HG02943 (cell line): ENCODE measurements at regions not wholly inside any gene's neighbourhood (a gene's known extent, or its start where the extent isn't known, plus 50 kb on each side); places are given as distances from the start of the nearest gene placed in this dataset.
"Not testable (repeated sequence)": the region's sequence is repeated elsewhere in the genome, so short reads cannot be mapped to it uniquely, and the experiment has no call there.

Experiments used
- ATAC-seq: cut with Tn5 transposase; IDR thresholded peaks from one replicate; pipeline ENCODE4 v1.9.1; 2021; ENCODE audit warnings: mild to moderate bottlenecking, low read depth, moderate library complexity; ENCODE audit not compliant: unreplicated experiment

DNA sequence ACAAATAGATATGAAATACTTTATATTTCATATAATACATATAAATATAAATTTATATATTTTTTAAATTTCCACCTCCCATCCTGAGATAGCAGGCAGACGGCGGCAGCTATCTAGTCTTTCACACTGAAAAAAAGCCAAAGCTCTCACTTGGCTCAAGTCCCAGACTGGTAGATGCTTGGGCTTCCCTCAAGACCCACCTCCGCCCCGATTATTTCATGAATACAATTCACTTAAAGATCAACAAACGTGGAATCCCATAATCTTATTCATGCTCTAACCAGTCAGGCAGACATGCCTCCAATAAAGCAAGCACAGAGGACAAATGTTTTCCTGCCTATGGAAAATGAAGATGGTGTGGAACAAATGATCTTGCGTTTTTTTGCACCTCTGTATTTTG, 275.9 kb upstream of the NR2F2 start:
- no peak for ATAC-seq

DNA sequence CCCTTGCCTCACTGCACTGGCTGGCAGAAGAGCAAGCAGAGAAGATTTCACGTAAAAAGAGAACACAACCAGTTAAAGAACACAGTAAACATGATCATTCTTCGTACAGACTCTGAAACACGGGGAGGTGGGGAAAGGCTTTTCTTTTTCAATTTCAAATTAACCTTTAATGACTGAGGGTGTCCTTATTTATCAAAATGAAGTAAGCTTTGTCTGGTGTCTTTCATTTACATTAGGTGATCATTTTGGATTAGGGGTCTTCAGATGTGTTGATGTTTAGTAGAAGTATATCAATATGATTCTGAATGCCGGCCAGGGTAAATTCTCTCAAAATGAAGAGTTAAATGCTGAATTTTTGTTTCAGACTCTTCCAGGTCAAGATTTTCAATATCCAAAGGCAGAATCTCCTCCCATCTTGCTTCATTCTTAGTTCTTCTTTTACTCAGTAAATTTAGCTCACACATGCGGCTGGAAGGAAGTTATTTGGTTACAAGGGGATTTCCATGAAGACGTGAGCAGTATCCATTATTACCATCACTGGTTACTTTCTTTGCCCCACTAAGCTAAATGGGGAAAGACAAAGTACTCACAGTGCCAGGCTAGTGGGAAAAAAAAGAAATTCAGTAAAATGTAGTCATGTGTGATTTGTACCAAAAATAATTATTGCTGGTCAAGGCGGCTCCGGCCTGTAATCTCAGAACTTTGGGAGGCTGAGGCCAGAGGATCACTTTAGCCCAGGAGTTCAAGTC, 272.2 kb upstream of the NR2F2 start:
- ATAC-seq: peak; percentile 66

DNA sequence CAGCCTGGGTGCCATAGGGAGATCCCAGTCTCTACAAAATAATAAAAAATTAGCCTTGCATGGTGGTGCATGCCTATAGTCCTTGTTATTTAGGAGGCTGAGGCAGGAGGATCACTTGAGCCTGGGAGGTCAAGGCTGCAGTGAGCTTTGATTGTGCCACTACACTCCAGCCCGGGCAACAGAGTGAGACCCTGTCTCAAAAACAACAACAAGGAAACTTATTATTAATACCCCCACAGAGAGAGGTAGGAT, 271.7 kb upstream of the NR2F2 start:
- ATAC-seq: peak; percentile 29

DNA sequence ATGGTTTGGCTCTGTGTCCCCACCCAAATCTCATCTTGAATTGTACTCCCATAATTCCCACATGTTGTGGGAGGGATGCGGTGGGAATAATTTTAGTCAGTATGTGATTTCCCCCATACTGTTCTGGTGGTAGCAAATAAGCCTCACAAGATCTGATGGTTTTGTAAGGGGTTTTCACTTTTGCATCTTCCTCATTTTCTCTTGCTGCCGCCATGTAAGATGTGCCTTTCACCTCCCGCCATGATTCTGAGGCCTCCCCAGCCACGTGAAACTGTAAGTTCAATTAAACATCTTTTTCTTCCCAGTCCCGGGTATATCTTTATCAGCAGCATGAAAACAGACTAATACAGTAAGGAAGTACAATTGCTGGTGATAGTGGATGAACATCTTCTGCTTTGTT, 269.9 kb upstream of the NR2F2 start:
- ATAC-seq: not testable (repeated sequence)

DNA sequence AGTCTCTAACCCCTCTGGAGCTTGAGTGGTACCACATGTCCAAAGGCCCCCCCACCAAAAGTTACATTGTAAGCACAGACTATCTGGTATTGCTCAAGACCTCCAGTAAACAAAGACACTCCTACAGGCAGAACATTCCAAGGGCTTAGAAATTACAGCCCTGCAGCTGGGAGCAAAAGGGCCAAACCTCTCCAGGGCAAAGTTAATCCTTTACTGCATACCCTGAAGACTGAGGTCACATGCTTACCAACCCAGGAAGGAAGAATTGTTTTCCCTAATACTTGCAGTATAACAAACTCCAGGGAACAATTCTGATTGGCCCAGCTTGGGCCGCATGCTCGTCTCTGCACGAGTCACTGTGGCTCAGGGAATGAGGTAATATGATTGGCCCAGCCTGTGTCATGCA, 266.1 kb upstream of the NR2F2 start:
- ATAC-seq: no peak

DNA sequence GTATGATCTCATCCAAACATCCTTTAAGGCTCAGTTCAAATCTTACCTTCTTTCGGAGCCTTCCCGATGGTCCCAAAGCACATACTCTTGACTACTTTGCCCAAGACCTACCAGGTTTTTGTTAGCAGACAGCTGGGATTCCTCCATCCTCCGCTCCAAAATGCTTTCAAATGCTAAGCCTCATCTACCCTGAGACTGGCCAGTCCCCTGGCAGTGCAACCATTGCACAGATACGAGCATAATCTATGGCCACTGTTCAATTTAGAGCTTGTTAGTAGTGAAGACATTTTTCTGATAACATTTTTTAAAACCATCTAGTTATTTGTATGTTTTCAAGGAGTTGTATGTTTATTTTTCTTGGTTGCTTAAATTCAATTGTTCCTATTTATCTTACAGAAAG, 264.4 kb upstream of the NR2F2 start:
- no peak for ATAC-seq

DNA sequence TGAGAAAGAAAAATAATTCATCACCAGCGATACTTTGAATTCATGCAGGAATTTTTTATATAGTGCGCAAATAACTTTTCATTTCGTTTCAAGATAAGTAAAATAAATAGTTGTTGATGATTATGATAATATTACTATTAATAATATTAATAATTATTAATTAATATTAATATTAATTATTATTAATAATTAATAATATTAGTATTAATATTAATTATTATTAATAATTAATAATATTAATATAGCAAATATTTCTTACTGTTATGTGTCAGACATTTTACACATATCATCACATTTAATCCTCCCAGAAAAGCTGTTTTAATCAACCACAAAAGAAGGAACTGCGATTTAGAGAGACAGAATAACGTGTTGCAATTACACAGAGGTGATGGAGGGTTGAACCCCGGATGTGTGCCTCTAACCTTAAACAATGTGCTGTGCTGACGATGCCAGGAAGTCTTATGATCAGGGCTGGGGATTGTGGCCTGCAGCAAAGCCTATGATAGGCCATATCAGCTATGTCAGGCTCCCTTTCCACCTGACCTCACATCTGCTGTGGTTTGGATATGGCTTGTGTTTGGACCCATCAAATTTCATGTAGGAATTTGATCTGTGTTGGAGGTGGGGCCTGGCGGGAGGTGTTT, 263.5 kb upstream of the NR2F2 start:
- no peak for ATAC-seq

DNA sequence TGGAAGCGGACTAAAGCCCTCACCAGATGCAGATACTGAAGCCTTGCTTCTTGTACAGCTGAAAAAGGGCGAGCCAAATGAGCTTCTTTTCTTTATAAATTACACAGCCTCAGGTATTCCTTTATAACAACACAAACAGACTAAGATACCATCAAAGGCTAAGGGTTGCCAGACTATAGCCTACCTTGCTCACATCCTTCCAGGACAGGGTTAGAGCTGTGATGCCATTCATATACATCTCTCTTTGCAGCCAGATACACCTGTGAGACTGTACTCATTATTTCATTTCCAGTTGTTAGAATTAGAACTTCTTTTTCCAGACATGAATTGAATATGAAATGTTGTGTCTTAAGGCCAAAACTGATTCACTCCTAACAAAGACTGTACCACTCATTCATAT, 262.8 kb upstream of the NR2F2 start:
- ATAC-seq: no peak

DNA sequence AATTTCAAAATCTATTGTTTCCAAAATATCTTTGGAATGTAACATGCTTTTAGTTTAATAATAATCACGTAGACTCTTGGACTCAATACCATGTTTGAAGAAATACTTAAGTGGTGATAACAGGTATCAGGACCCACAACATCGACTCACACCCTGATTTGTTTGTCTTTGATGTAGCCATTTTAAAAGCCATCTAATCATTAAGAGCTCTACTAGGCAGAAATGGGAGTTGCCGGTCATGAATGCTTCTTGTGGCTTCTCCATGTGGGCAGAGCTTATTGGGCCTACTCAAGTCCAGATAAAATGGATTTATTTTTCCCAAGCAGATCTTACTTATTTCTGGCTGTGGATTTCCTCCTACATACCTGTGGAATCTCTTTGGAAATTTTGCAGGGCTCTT, 261.6 kb upstream of the NR2F2 start:
- ATAC-seq: no peak

DNA sequence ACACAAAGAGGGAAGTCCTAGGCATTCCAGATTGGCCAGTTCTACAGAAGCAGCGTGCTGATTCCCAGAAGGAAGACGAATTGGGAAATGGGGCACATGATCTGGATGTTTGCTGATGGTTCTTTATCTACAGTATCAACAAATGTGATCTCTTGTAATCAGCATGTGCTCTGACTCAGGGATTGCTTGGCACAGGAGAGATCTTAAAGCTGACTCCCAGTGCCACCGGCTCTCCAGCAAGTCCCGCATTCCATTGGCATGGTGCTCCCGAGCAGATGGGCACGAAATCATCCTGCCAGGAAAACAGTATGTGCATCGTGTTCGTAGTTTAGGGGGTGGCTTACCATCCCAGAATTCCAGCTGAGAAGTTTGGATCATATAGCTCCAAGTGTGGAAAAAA, 259.9 kb upstream of the NR2F2 start:
- ATAC-seq: no peak

DNA sequence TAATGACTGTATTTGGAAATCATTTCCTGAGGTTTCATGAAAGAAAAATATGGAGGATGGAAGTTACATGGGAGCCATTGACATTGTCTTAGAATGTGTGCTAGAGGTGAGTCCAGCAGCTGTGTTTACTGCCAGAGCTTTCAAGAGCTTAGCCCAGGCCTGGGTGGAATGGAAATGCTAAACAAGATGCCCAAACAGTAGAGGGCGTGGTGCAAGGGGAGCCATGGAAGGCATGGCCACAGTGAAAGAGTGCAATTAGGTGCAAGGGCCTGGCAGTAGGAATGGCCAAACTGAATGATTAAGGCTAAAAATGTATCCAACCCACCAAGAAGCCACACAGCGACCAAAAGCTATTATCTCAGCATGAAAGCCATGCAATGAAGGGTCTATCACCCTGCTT, 257.7 kb upstream of the NR2F2 start:
- ATAC-seq: no peak

DNA sequence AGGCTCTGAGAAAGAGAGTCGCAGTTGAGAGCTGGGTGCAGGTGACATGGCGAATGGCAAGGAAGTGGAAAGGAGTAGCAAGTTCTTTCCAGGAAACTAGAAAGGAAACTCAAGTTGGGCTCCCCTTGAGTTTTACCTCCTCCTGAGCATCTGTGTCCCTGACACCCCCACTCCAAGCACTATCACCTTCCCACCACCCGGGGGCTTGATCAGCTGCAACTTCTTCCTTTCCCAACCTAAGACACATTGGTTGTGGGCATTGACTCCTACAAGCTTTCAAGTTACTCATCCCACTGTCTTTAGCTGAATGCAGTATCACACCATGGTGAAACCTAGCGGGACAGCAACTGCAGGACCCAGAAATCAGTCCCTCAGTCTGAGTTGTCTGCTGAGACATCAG, 256.6 kb upstream of the NR2F2 start:
- ATAC-seq: no peak

DNA sequence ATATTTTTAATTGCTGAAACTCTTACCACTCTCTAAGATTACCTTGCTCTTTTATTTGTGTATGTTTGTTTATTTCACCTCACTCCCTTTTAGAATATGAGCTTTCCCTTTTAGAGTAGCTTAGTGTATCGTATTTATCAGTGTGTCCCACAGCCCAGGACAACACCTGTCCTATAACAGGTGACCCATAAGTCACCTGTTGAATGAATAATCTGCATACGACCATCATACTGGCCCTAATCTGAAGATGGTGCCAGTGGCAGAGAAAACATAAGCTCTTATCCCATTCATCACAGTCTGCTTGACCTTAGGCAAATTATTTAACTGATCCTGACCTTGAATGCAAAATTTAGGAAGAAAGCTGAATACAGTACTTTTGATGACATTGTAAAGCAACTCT, 254.6 kb upstream of the NR2F2 start:
- no peak for ATAC-seq

DNA sequence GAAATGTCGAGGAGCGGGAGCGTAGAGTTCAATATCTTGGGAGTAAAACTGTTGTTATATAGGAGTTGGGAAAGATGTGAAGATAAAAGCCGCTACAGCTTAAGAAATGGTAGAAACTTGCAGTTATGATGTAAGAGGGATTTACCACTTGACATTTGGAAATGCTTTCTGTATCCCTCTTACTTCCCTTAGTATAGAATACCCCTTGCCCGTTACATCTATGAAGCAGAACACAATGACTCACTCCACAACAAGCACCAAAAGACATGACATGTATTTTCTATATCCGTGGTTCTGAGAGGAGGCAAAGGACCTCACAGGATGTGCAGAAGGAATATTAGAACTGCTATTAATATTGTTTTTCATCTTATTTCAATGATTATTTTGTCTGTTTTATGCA, 254.2 kb upstream of the NR2F2 start:
- no peak for ATAC-seq

DNA sequence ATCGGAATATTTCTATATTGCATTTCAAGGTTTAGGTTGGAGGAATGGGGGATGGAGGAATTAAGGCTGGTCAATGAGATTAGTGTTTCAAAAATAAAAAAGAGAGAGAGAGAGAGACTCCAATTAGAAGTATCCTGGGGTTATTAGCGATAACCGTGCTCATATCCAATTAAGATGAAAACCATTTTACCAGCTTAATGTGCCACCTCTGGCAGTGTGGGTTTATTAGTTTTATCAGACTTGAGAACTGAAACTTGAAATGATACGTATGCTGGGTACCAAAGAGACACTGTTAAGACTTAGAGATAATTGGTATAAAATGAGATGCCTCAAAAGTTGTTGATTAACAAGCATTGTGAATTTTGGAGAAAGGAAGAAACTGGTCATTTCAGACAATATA, 251.5 kb upstream of the NR2F2 start:
- no peak for ATAC-seq

DNA sequence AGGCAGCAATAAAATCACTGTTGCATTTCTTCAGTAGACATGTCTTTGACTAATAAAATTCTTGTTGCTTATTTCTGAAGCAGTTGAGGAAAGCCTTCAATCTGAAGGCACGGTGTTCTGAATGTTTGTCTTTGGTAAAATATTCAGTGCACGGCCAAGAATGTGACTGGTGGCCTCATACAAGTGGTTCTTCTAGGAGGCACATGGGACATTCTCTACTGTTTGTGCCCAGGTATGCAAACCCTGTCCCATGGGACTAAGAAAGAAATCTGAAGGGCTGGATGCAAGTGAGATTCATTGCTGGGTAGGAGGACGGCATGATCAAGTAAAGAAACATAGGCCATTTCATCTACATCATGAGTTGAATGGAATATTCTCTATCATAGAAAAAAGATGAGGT, 250.6 kb upstream of the NR2F2 start:
- ATAC-seq: no peak

DNA sequence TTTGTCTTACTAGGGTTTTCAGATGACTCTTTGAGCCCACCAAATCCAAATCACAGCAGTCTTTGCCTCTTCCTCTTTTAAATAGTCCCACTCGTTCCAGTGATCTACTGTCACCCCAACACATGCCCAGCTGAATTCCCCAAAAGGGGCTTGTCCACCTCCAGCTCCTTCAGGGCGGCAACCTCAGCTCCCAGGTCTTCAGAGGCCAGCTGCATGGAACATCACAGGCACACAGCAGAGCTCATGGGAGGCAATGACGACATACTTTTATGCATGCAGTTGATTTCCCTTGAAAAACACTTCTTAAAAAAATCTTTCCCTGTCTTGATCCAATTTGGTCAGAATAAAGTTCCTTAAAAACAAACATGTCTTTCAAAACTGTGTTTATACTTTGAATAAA, 244.3 kb upstream of the NR2F2 start:
- ATAC-seq: no peak

DNA sequence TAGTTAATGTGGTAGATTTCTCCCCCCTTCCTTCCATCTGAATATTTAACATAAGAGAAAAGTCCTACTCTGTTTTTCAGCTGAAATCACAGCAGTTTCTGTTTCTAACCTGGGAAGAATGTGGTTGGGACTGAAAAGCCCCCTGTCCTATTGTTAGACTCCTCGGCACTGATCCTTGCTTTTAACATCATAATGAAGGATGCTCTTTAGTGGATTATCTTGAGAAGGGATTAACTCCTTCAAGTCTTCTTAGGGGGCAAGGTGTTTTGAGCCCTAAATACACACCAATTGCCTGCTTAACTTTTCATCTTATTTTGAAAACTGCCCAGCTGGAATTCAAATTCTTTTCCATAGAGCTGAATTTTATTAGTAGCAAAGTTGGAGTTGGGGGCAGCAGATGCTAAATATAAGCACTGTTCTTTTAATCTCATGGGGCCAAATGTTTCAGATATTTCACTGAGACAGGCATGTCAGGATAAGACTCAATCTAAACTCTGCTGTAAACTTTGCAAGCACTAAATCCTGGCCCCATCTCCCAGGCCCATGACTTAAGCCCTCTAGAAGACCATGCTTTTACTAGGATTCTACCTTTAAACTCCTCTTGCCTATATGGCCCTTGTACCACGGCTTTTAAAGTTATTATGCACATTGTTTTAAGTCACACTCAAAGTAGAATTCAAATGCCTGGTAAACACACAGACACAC, 243.2 kb upstream of the NR2F2 start:
- no peak for ATAC-seq

DNA sequence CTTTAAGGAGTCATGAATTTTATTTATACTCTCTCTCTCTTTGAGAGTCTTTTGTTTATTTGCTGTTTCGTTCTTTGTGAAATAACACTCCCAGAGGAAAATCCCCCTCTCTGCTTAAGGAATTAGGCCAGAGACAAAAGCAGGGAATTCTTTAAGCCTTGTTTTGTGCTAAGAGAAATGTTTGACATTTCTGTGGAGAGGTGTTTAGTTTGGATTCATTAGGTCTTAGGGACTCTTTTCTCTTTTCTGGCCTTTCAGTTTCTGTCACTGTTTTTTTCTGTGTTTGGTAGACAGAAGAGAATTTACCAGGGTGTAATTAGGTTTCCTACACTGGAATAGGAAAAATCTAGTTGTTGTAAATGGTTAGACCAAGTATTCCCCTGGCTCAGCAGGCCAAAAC, 241.8 kb upstream of the NR2F2 start:
- ATAC-seq: no peak

DNA sequence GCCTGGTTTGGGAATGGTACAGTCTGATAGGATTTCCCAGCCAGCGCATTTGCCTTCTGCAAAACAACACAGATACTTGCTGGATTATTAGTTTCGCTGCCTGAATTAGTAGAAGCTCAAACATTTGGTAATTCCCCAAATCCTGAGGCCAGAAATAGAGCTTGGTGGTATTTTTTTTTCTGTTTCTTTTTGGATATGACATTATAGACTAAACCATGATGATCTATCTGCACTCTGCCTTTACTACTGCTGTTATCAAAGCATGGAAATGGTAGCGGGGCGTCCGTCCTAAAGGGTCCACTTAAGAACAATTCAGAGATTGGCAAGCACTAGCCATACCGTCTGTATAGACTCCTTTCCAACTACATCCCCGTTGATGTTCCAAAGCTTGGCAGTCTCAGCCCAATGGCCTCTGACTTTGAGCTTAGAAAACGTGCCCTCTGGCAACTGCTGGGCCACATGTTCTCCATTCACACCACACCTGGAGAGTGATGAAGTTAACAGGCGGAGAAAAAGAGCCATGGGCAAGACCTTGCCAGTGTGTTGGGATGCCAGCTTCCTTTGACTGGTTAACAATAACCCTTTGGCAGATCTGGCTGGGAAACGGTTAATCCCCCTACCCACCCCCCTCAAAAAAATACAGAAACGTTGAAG, 241.0 kb upstream of the NR2F2 start:
- no peak for ATAC-seq

DNA sequence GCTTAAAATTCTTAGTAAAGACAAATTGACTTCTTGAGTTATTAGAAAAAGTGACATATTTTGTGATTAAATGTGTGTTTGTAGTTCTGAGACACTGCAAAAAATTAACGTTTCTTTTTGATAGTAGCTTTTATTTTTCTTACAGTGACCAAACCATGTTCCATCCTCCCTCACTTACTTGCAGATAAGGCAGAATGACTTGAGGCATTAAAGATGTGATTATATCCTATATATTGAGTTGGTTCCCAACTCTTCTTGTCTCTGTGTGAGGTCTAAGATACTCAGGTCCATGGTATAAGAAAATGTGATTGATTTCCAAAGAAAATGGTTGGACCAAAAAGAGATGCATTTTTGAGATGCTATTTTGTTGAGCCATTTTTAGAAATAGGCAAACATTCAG, 238.3 kb upstream of the NR2F2 start:
- no peak for ATAC-seq

DNA sequence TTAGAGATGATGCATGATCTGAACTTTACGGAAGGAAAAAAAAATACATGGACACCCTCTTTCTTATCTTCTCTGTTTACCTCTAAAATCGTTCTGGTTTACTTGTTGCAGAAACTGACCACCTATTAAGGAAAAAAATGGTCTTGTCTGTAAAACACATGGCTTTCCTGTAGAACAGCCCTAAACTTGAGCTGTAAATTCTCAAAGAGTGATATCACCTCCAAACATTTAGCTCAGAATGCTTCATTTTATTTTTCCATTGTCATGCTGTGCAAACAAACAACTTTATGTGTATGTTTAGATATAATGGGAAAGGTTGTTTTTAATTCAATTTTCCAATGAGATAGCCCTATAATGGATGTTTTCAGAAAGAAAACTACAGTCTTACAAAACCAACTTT, 237.4 kb upstream of the NR2F2 start:
- no peak for ATAC-seq
